NOMO-1 treated with dmso at 0.1 percent for 144 hours (cell line): ENCODE measurements at regions not wholly inside any gene's neighbourhood (a gene's known extent, or its start where the extent isn't known, plus 50 kb on each side); places are given as distances from the start of the nearest gene placed in this dataset.
"Not testable (repeated sequence)": the region's sequence is repeated elsewhere in the genome, so short reads cannot be mapped to it uniquely, and the experiment has no call there.

Source experiments
- DNase-seq: peaks from one replicate; lab custom pipeline; 2025; ENCODE audit not compliant: unreplicated experiment; lab: John Stamatoyannopoulos, UW

- no peak for DNase-seq
Observed at GRCh38 chr18:76051396-76052226, 443.4 kb downstream of the ZNF516 start.

GRCh38 chr18:76046221-76046620 lies 448.8 kb downstream of the ZNF516 start:
- no peak for DNase-seq

DNA sequence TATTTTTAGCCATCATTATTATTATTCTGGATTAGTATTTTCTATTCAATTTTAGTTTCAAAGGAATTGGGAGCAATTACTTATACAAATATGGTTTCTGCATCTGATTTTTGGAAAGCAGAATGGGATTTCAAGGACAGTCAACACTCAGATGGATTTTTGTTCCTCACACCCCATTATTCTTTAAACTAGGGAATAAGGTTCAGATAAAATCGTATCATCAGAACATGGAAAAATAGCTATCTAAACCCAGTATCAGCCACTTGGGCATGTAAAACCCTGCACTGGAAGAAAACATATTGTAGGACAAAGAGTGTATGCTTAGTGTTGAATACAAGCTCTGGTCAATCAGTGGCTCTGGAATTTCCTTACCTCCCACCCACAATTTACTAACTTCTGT lies 452.5 kb downstream of the ZNF516 start:
- no peak for DNase-seq

DNA sequence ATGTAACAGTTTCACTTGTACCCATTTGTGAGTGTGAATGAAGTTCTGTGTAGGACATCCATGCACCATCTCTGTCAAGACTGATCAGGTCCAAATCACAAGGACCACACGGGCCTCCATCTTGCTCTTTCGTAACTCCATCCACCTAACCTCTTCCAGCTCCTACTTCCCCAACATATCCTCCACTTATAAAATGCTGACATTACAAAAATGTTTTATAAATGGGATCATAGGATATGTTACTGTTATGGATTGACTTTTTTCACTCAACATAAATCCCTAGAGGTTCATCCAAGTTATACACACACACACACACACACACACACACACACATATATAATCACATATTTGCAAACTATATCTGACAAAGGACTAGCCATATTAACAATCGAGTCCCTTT lies 476.8 kb downstream of the ZNF516 start:
- no peak for DNase-seq

DNA sequence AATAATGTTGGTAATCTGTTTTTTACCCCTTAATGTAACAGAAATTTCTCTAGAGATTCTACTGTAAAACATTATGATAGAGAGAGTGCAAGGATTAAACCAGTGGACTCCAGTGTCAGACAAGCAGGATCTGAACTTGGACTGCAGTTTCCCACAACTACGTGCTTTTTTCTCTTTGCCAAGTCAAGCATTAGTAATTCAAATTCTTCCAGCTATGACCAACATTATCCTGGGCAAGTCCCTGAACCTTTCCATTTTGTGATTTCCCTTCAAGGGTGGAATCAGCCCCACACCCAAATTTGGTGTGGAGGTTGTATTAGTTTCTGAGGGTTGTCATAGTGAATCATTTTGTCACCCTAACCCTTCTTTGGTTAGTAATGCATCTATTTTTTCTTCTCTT lies 482.0 kb downstream of the ZNF516 start:
- DNase-seq: no peak

GRCh38 chr18:76005632-76006208 lies 489.3 kb downstream of the ZNF516 start:
- no peak for DNase-seq

DNA sequence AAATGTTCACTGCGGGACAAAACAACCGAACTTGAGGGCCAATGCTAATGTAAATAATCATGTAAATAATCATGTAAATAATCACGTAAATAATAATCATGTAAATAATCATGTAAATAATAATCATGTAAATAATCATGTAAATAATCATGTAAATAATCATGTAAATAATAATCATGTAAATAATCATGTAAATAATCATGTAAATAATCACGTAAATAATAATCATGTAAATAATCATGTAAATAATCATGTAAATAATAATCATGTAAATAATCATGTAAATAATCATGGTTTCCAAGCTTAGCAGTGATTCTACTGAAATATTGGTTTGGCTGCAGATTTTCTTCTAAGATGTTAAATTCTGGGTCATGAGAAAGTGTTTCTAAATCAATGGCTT lies 507.1 kb downstream of the ZNF516 start:
- not testable (repeated sequence) for DNase-seq

GRCh38 chr18:75984853-75985252 lies 510.2 kb downstream of the ZNF516 start:
- no peak for DNase-seq

- DNase-seq: no peak
Observed at GRCh38 chr18:75981102-75981501, 513.9 kb downstream of the ZNF516 start.

DNA sequence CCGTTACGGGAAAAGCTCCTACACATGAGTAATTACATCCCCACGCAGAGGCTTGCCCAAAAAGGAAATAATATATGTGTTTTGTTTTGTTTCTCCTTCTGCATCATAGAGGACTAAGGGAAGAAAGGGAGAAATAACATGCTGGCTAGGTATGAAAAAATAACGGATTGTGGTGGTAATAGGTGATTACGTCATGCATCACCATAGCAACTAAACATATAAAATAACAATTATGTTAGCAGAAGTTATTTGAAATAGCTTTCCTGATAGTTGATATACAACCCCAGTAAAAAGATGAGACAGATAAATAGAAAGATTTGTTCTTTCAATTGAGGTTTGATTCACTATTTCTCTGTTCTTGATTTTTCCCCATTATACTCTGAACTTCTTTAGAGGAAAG lies 518.0 kb downstream of the ZNF516 start:
- DNase-seq: no peak

DNA sequence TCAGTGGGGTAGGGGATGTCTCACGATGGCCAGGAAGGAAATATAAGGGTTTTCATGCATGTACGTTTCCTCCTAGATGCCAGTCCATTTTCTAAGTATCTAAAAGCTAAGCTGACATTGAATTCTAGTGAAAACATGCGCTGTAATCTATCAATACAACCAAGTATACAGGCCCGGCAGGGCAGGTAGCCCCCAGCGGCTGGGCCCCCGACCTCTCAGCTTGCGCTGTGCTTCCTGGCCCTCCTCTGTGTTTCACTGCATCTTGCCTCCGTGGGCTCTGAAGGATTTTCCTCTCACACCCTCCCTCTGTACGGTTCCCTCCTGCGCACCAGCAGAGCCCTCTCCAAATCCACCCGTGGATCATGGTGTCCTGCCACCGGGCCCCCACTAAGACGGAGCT lies 524.8 kb downstream of the ZNF516 start:
- DNase-seq: no peak

DNA sequence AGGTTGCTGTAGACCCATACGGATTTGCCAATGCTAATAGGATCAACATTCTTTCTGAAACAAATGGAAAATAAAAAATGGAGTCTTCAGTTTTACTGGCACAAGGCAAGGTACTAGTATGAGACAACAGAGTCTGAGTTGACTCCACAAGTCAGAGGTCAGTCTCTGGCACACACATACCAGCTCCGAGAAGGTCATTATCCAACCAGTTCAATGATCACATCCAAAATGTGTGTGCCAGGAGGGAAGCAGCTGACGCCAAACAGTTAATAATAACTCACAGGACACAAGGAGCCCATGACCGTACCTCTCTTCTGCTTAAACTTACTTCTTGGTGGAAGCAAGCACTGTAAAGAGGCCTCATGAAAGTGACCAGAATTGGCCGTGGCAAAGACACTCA lies 528.6 kb downstream of the ZNF516 start:
- DNase-seq: no peak

DNA sequence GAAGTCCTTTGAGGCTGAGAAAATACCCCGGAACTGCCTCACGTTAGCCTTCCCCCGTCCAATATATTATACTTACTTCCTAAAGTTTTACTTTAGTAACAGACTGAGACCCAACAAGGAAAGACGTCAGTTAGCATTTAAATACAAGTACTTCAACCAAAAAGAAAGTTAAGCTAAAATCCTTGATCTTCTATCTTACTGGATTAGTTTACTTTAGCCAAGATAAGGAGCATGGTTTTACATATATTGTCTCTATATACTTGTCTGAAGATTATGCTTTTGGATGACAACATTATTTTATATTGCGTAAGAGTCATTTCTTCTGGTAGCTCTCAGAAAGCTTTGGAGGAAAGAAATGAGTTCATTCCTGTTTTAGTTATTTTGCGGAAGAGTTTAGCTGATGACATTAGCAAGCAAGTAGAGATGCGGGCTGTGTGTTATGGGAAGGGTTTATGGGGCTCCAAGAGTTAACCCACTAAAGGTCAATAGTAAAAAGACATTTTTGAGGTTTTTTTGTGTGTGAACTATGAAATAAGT lies 532.9 kb downstream of the ZNF516 start:
- no peak for DNase-seq

DNA sequence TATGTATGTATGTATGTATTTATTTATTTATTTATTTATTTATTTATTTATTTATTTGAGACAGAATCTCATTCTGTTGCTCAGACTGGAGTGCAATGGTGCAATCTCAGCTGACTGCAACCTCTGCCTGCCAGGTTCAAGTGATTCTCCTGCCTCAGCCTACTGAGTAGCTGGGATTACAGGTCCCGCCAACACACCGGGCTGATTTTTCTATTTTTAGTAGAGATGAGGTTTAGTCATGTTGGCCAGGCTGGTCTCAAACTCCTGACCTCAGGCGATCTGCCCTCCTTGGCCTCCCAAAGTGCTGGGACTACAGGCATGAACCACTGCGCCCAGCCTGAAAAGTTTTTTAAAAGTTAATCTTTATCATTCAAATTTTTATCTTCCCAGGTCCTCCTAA lies 532.9 kb upstream of the SMIM21 start:
- not testable (repeated sequence) for DNase-seq

DNA sequence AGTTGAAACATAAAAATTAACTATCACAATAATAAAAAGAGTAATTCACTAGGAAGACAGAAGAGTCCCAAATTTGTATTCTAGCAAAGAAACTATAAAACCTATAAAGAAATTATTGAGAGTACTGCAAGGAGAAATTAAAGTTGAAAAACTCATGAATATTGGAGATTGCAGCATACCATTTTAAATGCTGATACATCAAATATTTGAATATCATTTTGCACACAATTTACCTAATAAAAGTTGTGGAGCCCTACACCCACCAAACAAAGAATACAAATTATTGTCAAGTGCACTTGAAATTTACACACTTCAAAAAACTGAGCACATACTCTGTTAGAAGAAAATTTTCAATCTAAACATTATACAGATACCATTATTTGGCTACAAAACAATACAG lies 531.6 kb upstream of the SMIM21 start:
- DNase-seq: no peak

DNA sequence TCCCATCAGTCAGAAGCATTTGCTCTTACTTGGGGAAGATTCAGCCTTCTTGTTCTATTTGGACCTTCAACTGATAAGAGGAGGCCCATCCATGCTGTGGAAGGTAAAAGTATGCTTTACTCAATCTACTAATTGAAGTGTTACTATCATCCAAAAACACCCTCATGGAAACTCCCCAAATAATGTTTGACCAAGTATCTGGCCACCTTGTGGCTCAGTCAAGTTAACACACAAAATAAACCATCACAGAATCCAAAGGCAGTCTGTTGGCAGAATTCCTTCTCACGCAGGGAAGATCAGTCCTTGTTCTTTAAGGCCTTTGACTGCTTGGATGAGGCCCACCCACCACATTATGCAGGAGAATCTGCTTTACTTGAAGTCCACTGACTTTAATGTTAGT lies 531.2 kb upstream of the SMIM21 start:
- no peak for DNase-seq

DNA sequence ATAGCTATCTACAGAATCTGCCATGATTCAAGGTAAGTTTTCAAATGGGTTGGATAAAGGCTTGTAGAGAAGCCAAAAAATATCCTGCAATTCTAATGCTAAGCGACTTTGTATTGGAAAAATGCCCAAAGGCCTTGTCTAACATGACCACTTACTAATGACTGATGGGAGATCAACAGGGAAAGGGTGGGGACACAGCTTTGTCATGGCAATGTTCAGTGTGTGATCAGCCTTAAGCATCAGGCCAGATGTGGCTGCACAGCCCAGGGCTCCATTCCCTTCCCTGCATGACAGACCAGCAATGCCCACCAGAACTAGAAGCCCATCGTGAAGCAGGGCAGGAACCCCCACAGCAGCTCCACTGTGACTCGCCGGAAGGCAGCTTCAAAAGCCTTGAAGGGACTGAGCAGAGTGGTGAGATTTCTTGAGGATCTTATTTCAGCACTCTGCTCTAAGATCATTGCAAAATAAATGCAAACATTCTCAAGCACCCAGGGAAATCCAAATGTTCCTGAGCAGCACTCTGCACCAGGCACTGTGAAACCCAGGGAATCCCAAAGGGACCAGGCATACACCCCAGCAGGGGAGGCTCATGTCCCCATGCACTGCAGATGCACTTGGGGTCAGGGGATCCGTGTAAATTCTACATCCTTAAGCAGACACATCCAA lies 517.9 kb upstream of the SMIM21 start:
- DNase-seq: no peak

DNA sequence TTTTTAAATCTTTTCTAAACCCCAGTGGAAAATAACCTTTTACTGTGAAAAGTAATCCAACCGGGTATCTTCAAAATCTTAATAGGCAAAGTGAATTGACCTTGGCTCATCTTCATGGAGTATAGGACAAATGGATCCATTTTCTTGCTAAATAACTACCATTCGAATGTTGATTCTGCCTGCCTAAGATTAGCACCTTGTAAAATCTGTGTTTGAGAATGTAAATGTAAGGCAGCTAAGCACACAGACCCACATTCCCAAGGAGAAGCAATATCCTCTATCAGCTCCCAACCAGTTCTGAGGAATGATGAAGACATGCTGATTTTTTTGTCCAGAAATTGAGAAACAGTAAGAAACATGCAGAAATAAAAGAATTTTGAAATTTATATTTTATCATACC lies 509.8 kb upstream of the SMIM21 start:
- no peak for DNase-seq

DNA sequence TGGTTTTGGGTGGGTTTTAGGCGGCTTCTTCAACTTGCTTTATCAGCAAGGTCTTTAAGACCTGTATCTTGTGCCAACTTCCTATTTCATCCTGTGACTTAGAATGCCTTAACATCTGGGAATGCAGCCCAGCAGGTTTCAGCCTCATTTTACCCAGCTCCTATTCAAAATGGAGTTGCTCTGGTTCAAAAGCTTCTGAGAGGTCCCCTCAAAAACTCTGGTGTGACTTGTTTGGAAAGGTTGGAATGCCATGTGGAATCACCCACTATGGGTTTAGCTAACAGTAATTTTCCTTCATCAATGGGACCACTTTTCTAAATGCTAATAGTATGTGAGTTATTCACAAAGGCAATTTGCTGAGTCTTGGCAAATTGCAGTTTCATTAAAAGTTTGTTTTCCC lies 509.4 kb upstream of the SMIM21 start:
- no peak for DNase-seq

GRCh38 chr18:75931079-75931478 lies 503.6 kb upstream of the SMIM21 start:
- no peak for DNase-seq

DNA sequence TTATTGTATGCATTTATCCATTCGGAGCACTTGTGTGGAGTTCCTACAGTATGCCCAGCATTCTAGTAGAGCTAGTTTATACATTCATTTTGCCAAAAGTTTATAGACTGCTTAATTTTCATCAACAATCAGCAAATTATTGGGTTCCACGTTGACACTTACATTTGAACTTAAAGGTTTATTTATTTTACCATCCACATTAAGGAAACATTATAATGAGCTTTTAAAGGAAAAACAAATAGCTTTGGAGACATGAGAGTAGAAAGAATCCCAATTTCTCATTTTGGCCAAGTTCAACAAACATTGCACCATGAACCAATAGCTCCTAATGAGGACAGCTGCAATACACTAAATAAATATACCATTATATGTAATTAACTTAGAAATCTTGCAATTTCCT lies 501.2 kb upstream of the SMIM21 start:
- no peak for DNase-seq

DNA sequence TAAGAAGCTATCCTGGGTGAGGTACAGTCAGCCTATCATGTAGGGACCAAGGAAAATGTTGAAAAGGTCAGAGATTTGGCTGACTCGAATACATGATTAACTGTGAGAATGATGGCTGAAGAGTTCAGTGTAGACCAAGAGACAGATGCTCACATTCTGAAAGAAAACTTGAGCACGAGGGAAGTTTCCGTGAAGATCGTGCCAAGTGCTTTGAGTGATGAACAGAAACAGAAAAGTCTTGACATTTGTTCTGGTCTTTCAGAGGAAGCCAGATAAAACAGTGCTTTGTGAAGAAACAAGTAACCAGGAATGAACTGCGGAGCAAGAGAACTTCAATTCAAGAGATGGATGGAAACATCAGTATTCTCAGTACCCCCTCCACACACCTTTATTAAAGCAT lies 500.3 kb upstream of the SMIM21 start:
- no peak for DNase-seq
